WTC11 (cell line): ENCODE measurements at regions not wholly inside any gene's neighbourhood (a gene's known extent, or its start where the extent isn't known, plus 50 kb on each side); places are given as distances from the start of the nearest gene placed in this dataset.

Source experiments
- CDX4 ChIP-seq: fragments of 250-450 bp; sonication (Bioruptor Pico); IDR thresholded peaks from 2 replicates; pipeline ENCODE4 v1.9.0; 2021; ENCODE audit warnings: moderate library complexity, mild to moderate bottlenecking, inconsistent platforms, borderline replicate concordance
- CREM ChIP-seq: sonication (generic); formaldehyde crosslinking; IDR thresholded peaks from 2 replicates; pipeline ENCODE4 v1.8.1; 2022; ENCODE audit warnings: mild to moderate bottlenecking, missing genetic modification reagents, moderate library complexity
- JUN ChIP-seq: sonication (generic); formaldehyde crosslinking; IDR thresholded peaks from 2 replicates; pipeline ENCODE4 v1.8.0; 2023; ENCODE audit warnings: mild to moderate bottlenecking, missing genetic modification reagents
- NR1H2 ChIP-seq: sonication (generic); formaldehyde crosslinking; IDR thresholded peaks from 2 replicates; pipeline ENCODE4 v1.9.0; 2021; ENCODE audit warnings: mild to moderate bottlenecking, moderate library complexity, missing genetic modification reagents
- PREB ChIP-seq: sonication (generic); formaldehyde crosslinking; IDR thresholded peaks from 2 replicates; pipeline ENCODE4 v1.8.1; 2022; ENCODE audit warnings: mild to moderate bottlenecking, missing genetic modification reagents, moderate library complexity, borderline replicate concordance
- SMAD3 ChIP-seq: sonication (generic); formaldehyde crosslinking; IDR thresholded peaks from 2 replicates; pipeline ENCODE4 v1.8.0; 2022; ENCODE audit warnings: missing genetic modification reagents, mild to moderate bottlenecking, borderline replicate concordance
- ZBTB21 ChIP-seq: sonication (generic); formaldehyde crosslinking; IDR thresholded peaks from 2 replicates; pipeline ENCODE4 v1.8.1; 2023; ENCODE audit warnings: mild to moderate bottlenecking, missing genetic modification reagents, borderline replicate concordance
- ZNF232 ChIP-seq: sonication (generic); formaldehyde crosslinking; IDR thresholded peaks from 2 replicates; pipeline ENCODE4 v1.8.0; 2022; ENCODE audit warnings: mild to moderate bottlenecking, missing genetic modification reagents
- TF ChIP-seq, protein P1 (sequence below): sonication (generic); formaldehyde crosslinking; IDR thresholded peaks from 2 replicates; pipeline ENCODE4 v1.8.0; 2022; ENCODE audit warnings: missing genetic modification reagents
- TF ChIP-seq, protein P2 (sequence below): fragments of 200-600 bp; IDR thresholded peaks from 2 replicates; pipeline ENCODE4 v1.8.0; 2022; ENCODE audit warnings: antibody characterized with exemption

DNA sequence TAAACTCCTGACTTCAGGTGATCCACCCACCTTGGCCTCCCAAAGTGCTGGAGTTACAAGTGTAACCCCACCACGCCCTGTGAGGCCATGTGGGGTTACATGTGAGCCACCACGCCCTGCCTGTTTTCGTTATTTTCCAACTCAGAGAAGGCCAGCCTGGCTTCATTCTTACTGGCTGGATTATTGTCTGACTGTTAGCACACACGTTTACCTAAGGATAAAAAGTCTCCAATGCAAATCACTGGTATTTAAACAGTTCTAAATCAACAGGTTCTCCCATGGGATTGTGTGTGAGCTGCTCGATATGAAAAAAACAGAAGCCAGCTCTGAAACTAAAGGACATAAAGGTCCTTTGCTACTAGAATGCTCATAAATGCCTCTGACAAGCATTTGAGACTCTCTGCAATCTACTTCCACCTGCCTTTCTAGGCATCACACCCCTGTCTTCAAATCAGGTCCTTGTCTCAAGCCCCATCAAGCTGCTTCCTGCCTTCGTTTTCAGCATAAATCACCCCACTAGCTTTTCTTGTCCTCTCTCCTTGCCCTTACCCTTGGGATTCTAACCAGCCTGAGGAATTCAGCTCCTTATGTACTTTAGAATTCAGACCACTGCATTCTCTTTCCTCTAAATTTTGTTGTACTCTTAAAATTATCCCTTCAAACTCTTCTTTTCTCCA, 265.0 kb downstream of the DUSP6 start:
- TF ChIP-seq, protein P1, sequence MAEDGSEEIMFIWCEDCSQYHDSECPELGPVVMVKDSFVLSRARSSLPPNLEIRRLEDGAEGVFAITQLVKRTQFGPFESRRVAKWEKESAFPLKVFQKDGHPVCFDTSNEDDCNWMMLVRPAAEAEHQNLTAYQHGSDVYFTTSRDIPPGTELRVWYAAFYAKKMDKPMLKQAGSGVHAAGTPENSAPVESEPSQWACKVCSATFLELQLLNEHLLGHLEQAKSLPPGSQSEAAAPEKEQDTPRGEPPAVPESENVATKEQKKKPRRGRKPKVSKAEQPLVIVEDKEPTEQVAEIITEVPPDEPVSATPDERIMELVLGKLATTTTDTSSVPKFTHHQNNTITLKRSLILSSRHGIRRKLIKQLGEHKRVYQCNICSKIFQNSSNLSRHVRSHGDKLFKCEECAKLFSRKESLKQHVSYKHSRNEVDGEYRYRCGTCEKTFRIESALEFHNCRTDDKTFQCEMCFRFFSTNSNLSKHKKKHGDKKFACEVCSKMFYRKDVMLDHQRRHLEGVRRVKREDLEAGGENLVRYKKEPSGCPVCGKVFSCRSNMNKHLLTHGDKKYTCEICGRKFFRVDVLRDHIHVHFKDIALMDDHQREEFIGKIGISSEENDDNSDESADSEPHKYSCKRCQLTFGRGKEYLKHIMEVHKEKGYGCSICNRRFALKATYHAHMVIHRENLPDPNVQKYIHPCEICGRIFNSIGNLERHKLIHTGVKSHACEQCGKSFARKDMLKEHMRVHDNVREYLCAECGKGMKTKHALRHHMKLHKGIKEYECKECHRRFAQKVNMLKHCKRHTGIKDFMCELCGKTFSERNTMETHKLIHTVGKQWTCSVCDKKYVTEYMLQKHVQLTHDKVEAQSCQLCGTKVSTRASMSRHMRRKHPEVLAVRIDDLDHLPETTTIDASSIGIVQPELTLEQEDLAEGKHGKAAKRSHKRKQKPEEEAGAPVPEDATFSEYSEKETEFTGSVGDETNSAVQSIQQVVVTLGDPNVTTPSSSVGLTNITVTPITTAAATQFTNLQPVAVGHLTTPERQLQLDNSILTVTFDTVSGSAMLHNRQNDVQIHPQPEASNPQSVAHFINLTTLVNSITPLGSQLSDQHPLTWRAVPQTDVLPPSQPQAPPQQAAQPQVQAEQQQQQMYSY (CRISPR knock-in tag): no peak
- TF ChIP-seq, protein P2, sequence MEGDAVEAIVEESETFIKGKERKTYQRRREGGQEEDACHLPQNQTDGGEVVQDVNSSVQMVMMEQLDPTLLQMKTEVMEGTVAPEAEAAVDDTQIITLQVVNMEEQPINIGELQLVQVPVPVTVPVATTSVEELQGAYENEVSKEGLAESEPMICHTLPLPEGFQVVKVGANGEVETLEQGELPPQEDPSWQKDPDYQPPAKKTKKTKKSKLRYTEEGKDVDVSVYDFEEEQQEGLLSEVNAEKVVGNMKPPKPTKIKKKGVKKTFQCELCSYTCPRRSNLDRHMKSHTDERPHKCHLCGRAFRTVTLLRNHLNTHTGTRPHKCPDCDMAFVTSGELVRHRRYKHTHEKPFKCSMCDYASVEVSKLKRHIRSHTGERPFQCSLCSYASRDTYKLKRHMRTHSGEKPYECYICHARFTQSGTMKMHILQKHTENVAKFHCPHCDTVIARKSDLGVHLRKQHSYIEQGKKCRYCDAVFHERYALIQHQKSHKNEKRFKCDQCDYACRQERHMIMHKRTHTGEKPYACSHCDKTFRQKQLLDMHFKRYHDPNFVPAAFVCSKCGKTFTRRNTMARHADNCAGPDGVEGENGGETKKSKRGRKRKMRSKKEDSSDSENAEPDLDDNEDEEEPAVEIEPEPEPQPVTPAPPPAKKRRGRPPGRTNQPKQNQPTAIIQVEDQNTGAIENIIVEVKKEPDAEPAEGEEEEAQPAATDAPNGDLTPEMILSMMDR: no peak
- TF ChIP-seq CDX4 (CRISPR knock-in tag) (no peak), ZNF232 (no peak), ZBTB21 (no peak), CREM (no peak), JUN (CRISPR knock-in tag) (no peak), PREB (CRISPR knock-in tag) (no peak), SMAD3 (no peak), NR1H2 (CRISPR knock-in tag) (no peak)
